ENCODE measurements at regions not wholly inside any gene's neighbourhood (a gene's known extent, or its start where the extent isn't known, plus 50 kb on each side); places are given as distances from the start of the nearest gene placed in this dataset.
"Not testable (repeated sequence)": the region's sequence is repeated elsewhere in the genome, so short reads cannot be mapped to it uniquely, and the experiment has no call there.

GRCh38 chr6:130624046-130624445, 203.2 kb upstream of the SMLR1 start:
- H3K27ac ChIP-seq (ENCODE audit: low read depth in 1 of 3, low read length in 2 of 3): no peak overlapping the region
- no peaks in the 10 kb centered on the region for H3K9me3 ChIP-seq (ENCODE audit: control insufficient read depth in 2 of 2, insufficient read depth in 1 of 2, low read depth in 1 of 2, low read length in 1 of 2)
- no peak overlapping the region for H3K4me3 ChIP-seq (ENCODE audit: low read depth in 1 of 3, low read length in 3 of 3)
- no peaks in the 10 kb centered on the region for H3K27me3 ChIP-seq (ENCODE audit: control insufficient read depth in 3 of 3, insufficient read depth in 3 of 3, low read length in 3 of 3)
- whole genome bisulfite sequencing, 3 donors: 75 to 76% (median 75%) methylated on average over 2 of the region's 2 CpGs
- H3K4me1 ChIP-seq (ENCODE audit: control insufficient read depth in 3 of 3, insufficient read depth in 2 of 3, low read depth in 1 of 3, low read length in 2 of 3): no peaks in the 10 kb centered on the region
- DNase-seq: no peak
- FAIRE-seq: no peak
- H3K36me3 ChIP-seq (ENCODE audit: control insufficient read depth in 3 of 3, insufficient read depth in 2 of 3, low read depth in 1 of 3, low read length in 3 of 3): no peaks in the 10 kb centered on the region

GRCh38 chr6:130625825-130626527, 201.2 kb upstream of the SMLR1 start:
- Histone ChIP-seq H3K27me3 (ENCODE audit: control insufficient read depth in 3 of 3, insufficient read depth in 3 of 3, low read length in 3 of 3) (no peaks in the 10 kb centered on the region), H3K4me3 (ENCODE audit: low read depth in 1 of 3, low read length in 3 of 3) (no peak overlapping the region), H3K36me3 (ENCODE audit: control insufficient read depth in 3 of 3, insufficient read depth in 2 of 3, low read depth in 1 of 3, low read length in 3 of 3) (no peaks in the 10 kb centered on the region), H3K9me3 (ENCODE audit: control insufficient read depth in 2 of 2, insufficient read depth in 1 of 2, low read depth in 1 of 2, low read length in 1 of 2) (no peaks in the 10 kb centered on the region), H3K27ac (ENCODE audit: low read depth in 1 of 3, low read length in 2 of 3) (no peak overlapping the region), H3K4me1 (ENCODE audit: control insufficient read depth in 3 of 3, insufficient read depth in 2 of 3, low read depth in 1 of 3, low read length in 2 of 3) (no peaks in the 10 kb centered on the region)
- FAIRE-seq (no peak), DNase-seq (peak in 1 of 2 donors; percentile 5)
- 37 to 50% (median 45%) methylated on average over 3 of the region's 3 CpGs for WGBS, 3 donors

- WGBS, 3 donors: 93% methylated on average over 4 of the region's 4 CpGs
- H3K36me3 ChIP-seq (ENCODE audit: control insufficient read depth in 3 of 3, insufficient read depth in 2 of 3, low read depth in 1 of 3, low read length in 3 of 3): no peaks in the 10 kb centered on the region
- DNase-seq (no peak), FAIRE-seq (no peak)
- no peaks in the 10 kb centered on the region for H3K9me3 ChIP-seq (ENCODE audit: control insufficient read depth in 2 of 2, insufficient read depth in 1 of 2, low read depth in 1 of 2, low read length in 1 of 2)
- H3K27ac ChIP-seq (ENCODE audit: low read depth in 1 of 3, low read length in 2 of 3): no peak overlapping the region
- no peaks in the 10 kb centered on the region for H3K27me3 ChIP-seq (ENCODE audit: control insufficient read depth in 3 of 3, insufficient read depth in 3 of 3, low read length in 3 of 3)
- H3K4me3 ChIP-seq (ENCODE audit: low read depth in 1 of 3, low read length in 3 of 3): no peak overlapping the region
- H3K4me1 ChIP-seq (ENCODE audit: control insufficient read depth in 3 of 3, insufficient read depth in 2 of 3, low read depth in 1 of 3, low read length in 2 of 3): no peaks in the 10 kb centered on the region
Observed at GRCh38 chr6:130628862-130629261, 198.3 kb upstream of the SMLR1 start.

DNA sequence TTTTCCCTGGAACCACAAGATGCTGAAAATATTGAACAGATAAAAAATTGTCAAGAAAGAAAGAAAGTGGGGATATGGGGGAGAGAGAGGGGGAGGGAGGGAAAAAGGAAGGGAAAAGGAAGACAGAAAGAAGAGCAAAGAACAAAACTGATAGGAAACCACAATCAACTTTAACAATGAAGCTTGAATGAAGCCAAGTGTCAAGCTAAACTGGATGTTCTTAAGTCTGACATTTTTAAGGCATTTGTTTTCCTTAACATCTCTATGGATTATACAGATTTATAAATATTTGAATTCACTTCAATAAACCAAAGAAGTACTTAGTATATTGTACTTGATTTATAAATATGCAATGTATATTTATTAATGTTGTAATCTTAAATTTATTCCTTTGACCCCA, 197.6 kb upstream of the SMLR1 start:
- no peaks in the 10 kb centered on the region for H3K4me1 ChIP-seq (ENCODE audit: control insufficient read depth in 3 of 3, insufficient read depth in 2 of 3, low read depth in 1 of 3, low read length in 2 of 3)
- H3K36me3 ChIP-seq (ENCODE audit: control insufficient read depth in 3 of 3, insufficient read depth in 2 of 3, low read depth in 1 of 3, low read length in 3 of 3): no peaks in the 10 kb centered on the region
- FAIRE-seq (no peak), DNase-seq (no peak)
- H3K27me3 ChIP-seq (ENCODE audit: control insufficient read depth in 3 of 3, insufficient read depth in 3 of 3, low read length in 3 of 3): no peaks in the 10 kb centered on the region
- H3K27ac ChIP-seq (ENCODE audit: low read depth in 1 of 3, low read length in 2 of 3): no peak overlapping the region
- H3K4me3 ChIP-seq (ENCODE audit: low read depth in 1 of 3, low read length in 3 of 3): no peak overlapping the region
- no peaks in the 10 kb centered on the region for H3K9me3 ChIP-seq (ENCODE audit: control insufficient read depth in 2 of 2, insufficient read depth in 1 of 2, low read depth in 1 of 2, low read length in 1 of 2)

GRCh38 chr6:130632277-130632676, 194.9 kb upstream of the SMLR1 start:
- Histone ChIP-seq H3K27ac (ENCODE audit: low read depth in 1 of 3, low read length in 2 of 3) (no peak overlapping the region), H3K4me3 (ENCODE audit: low read depth in 1 of 3, low read length in 3 of 3) (no peak overlapping the region), H3K9me3 (ENCODE audit: control insufficient read depth in 2 of 2, insufficient read depth in 1 of 2, low read depth in 1 of 2, low read length in 1 of 2) (no peaks in the 10 kb centered on the region), H3K4me1 (ENCODE audit: control insufficient read depth in 3 of 3, insufficient read depth in 2 of 3, low read depth in 1 of 3, low read length in 2 of 3) (no peaks in the 10 kb centered on the region), H3K27me3 (ENCODE audit: control insufficient read depth in 3 of 3, insufficient read depth in 3 of 3, low read length in 3 of 3) (no peaks in the 10 kb centered on the region), H3K36me3 (ENCODE audit: control insufficient read depth in 3 of 3, insufficient read depth in 2 of 3, low read depth in 1 of 3, low read length in 3 of 3) (no peaks in the 10 kb centered on the region)
- 40 to 60% (median 45%) methylated on average over 9 of the region's 9 CpGs for WGBS, 3 donors
- no peak for FAIRE-seq
- DNase-seq: no peak

GRCh38 chr6:130632897-130633296, 194.3 kb upstream of the SMLR1 start:
- H3K4me1 ChIP-seq (ENCODE audit: control insufficient read depth in 3 of 3, insufficient read depth in 2 of 3, low read depth in 1 of 3, low read length in 2 of 3): no peaks in the 10 kb centered on the region
- FAIRE-seq: no peak
- no peaks in the 10 kb centered on the region for H3K36me3 ChIP-seq (ENCODE audit: control insufficient read depth in 3 of 3, insufficient read depth in 2 of 3, low read depth in 1 of 3, low read length in 3 of 3)
- H3K27me3 ChIP-seq (ENCODE audit: control insufficient read depth in 3 of 3, insufficient read depth in 3 of 3, low read length in 3 of 3): no peaks in the 10 kb centered on the region
- DNase-seq: no peak
- H3K27ac ChIP-seq (ENCODE audit: low read depth in 1 of 3, low read length in 2 of 3): no peak overlapping the region
- H3K9me3 ChIP-seq (ENCODE audit: control insufficient read depth in 2 of 2, insufficient read depth in 1 of 2, low read depth in 1 of 2, low read length in 1 of 2): no peaks in the 10 kb centered on the region
- 49 to 57% (median 57%) methylated on average over 2 of the region's 2 CpGs for WGBS, 3 donors
- H3K4me3 ChIP-seq (ENCODE audit: low read depth in 1 of 3, low read length in 3 of 3): no peak overlapping the region

- Histone ChIP-seq H3K27me3 (ENCODE audit: control insufficient read depth in 3 of 3, insufficient read depth in 3 of 3, low read length in 3 of 3) (no peaks in the 10 kb centered on the region), H3K4me1 (ENCODE audit: control insufficient read depth in 3 of 3, insufficient read depth in 2 of 3, low read depth in 1 of 3, low read length in 2 of 3) (no peaks in the 10 kb centered on the region), H3K9me3 (ENCODE audit: control insufficient read depth in 2 of 2, insufficient read depth in 1 of 2, low read depth in 1 of 2, low read length in 1 of 2) (peaks cover 0 to 15% of the 10 kb centered on the region in 2 donors), H3K36me3 (ENCODE audit: control insufficient read depth in 3 of 3, insufficient read depth in 2 of 3, low read depth in 1 of 3, low read length in 3 of 3) (no peaks in the 10 kb centered on the region), H3K27ac (ENCODE audit: low read depth in 1 of 3, low read length in 2 of 3) (no peak overlapping the region), H3K4me3 (ENCODE audit: low read depth in 1 of 3, low read length in 3 of 3) (no peak overlapping the region)
- DNase-seq (no peak), FAIRE-seq (no peak)
- WGBS, 3 donors: 21 to 64% (median 38%) methylated on average over 1 of the region's 1 CpG
Observed at GRCh38 chr6:130643361-130643760, 183.8 kb upstream of the SMLR1 start.

- DNase-seq: no peak
Observed at GRCh38 chr6:130644175-130644574, 183.0 kb upstream of the SMLR1 start.

DNA sequence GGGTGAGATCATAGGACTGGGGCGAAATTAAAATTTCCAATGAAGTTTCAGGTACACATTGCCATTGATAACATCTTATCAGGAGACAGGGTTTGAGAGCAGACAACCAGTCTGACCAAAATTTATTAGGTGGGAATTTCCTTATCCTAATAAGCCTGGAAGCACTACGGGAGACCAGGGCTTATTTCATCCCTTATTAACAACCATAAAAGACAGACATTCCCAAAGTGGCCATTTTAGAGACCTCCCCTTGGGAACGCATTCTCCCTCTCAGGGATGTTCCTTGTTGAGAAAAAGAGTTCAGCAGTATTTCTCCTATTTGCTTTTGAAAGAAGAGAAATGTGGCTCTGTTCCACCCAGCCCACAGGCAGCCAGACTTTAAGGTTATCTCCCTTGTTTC, 182.4 kb upstream of the SMLR1 start:
- FAIRE-seq; H3K4me3 ChIP-seq (ENCODE audit: low read depth in 1 of 3, low read length in 3 of 3); H3K27ac ChIP-seq (ENCODE audit: low read depth in 1 of 3, low read length in 2 of 3); H3K27me3 ChIP-seq (ENCODE audit: control insufficient read depth in 3 of 3, insufficient read depth in 3 of 3, low read length in 3 of 3); H3K4me1 ChIP-seq (ENCODE audit: control insufficient read depth in 3 of 3, insufficient read depth in 2 of 3, low read depth in 1 of 3, low read length in 2 of 3); H3K36me3 ChIP-seq (ENCODE audit: control insufficient read depth in 3 of 3, insufficient read depth in 2 of 3, low read depth in 1 of 3, low read length in 3 of 3); DNase-seq: not testable (repeated sequence)
- peaks cover 0 to 15% of the 10 kb centered on the region in 2 donors for H3K9me3 ChIP-seq (ENCODE audit: control insufficient read depth in 2 of 2, insufficient read depth in 1 of 2, low read depth in 1 of 2, low read length in 1 of 2)
- 86 to 89% (median 87%) methylated on average over 3 of the region's 3 CpGs for WGBS, 3 donors

More at GRCh38 chr6:130644175-130644574, 183.0 kb upstream of the SMLR1 start:
- H3K27me3 ChIP-seq (ENCODE audit: control insufficient read depth in 3 of 3, insufficient read depth in 3 of 3, low read length in 3 of 3): no peaks in the 10 kb centered on the region
- 90 to 100% (median 92%) methylated on average over 2 of the region's 2 CpGs for WGBS, 3 donors
- no peak overlapping the region for H3K27ac ChIP-seq (ENCODE audit: low read depth in 1 of 3, low read length in 2 of 3)
- H3K4me3 ChIP-seq (ENCODE audit: low read depth in 1 of 3, low read length in 3 of 3): no peak overlapping the region
- no peak for FAIRE-seq
- no peaks in the 10 kb centered on the region for H3K4me1 ChIP-seq (ENCODE audit: control insufficient read depth in 3 of 3, insufficient read depth in 2 of 3, low read depth in 1 of 3, low read length in 2 of 3)
- no peaks in the 10 kb centered on the region for H3K36me3 ChIP-seq (ENCODE audit: control insufficient read depth in 3 of 3, insufficient read depth in 2 of 3, low read depth in 1 of 3, low read length in 3 of 3)
- peaks cover 0 to 15% of the 10 kb centered on the region in 2 donors for H3K9me3 ChIP-seq (ENCODE audit: control insufficient read depth in 2 of 2, insufficient read depth in 1 of 2, low read depth in 1 of 2, low read length in 1 of 2)

Measured in small intestine (tissue), 7 donors.